ENCODE measurements at regions not wholly inside any gene's neighbourhood (a gene's known extent, or its start where the extent isn't known, plus 50 kb on each side); places are given as distances from the start of the nearest gene placed in this dataset.

GRCh38 chr13:109989686-109990085 is 203.3 kb upstream of the IRS2 start:
- Histone ChIP-seq H3K27ac (replicated peaks; ENCODE audit: low read length) (no peak overlapping the region), H3K27me3 (ENCODE audit: control insufficient read depth in 3 of 3, insufficient read depth in 3 of 3, low read depth in 1 of 3, low read length in 3 of 3) (no peaks in the 10 kb centered on the region), H3K18ac (ENCODE audit: low read length) (no peak overlapping the region), H2AFZ (ENCODE audit: low read length) (no peak overlapping the region), H3K23ac (ENCODE audit: low read depth, low read length, poor library complexity) (no peak overlapping the region), H4K91ac (ENCODE audit: low read depth, low read length, poor library complexity) (no peak overlapping the region), H3K4me1 (ENCODE audit: control insufficient read depth in 2 of 2, insufficient read depth in 1 of 2, low read depth in 1 of 2, low read length in 2 of 2) (peaks cover 0 to 1% of the 10 kb centered on the region in 2 donors), H3K9ac (ENCODE audit: low read depth, low read length, poor library complexity) (no peak overlapping the region), H2BK120ac (ENCODE audit: low read depth, low read length) (no peak overlapping the region), H4K8ac (ENCODE audit: low read depth, low read length) (no peak overlapping the region), H2BK12ac (ENCODE audit: low read length) (no peak overlapping the region), H3K79me1 (ENCODE audit: low read depth, low read length) (no peaks in the 10 kb centered on the region), H2BK15ac (ENCODE audit: low read length) (no peak overlapping the region), H3K4me2 (ENCODE audit: insufficient read depth, low read length, poor library complexity, severe bottlenecking) (no peak overlapping the region), H2BK5ac (ENCODE audit: low read length) (no peak overlapping the region), H3K4ac (ENCODE audit: low read length) (no peak overlapping the region), H3K36me3 (replicated peaks in 1 of 2; ENCODE audit: control insufficient read depth in 2 of 2, insufficient read depth in 2 of 2, low read length in 2 of 2) (no peaks in the 10 kb centered on the region), H3K4me3 (ENCODE audit: low read length in 2 of 2) (no peak overlapping the region), H3K14ac (ENCODE audit: low read length) (no peak overlapping the region), H2AK5ac (ENCODE audit: low read depth, low read length) (no peak overlapping the region), H3K9me3 (replicated peaks in 1 of 2; ENCODE audit: control insufficient read depth in 2 of 2, insufficient read depth in 1 of 2, low read depth in 1 of 2, low read length in 2 of 2) (no peaks in the 10 kb centered on the region)
- DNase-seq (ENCODE audit: low spot score): no peak
- WGBS, 2 donors (ENCODE audit: extremely low coverage in 2 of 2, insufficient read length in 2 of 2, insufficient replicate concordance in 1 of 2): no CpG with 5 or more reads among the region's 3 CpGs

GRCh38 chr13:109989155-109989554 is 202.8 kb upstream of the IRS2 start:
- no peak overlapping the region for H2BK12ac ChIP-seq (ENCODE audit: low read length)
- H3K4me3 ChIP-seq (ENCODE audit: low read length in 2 of 2): no peak overlapping the region
- H3K36me3 ChIP-seq (replicated peaks in 1 of 2; ENCODE audit: control insufficient read depth in 2 of 2, insufficient read depth in 2 of 2, low read length in 2 of 2): no peaks in the 10 kb centered on the region
- no peak overlapping the region for H4K91ac ChIP-seq (ENCODE audit: low read depth, low read length, poor library complexity)
- H3K79me1 ChIP-seq (ENCODE audit: low read depth, low read length): no peaks in the 10 kb centered on the region
- H4K8ac ChIP-seq (ENCODE audit: low read depth, low read length): no peak overlapping the region
- no peak overlapping the region for H3K27ac ChIP-seq (replicated peaks; ENCODE audit: low read length)
- H3K9me3 ChIP-seq (replicated peaks in 1 of 2; ENCODE audit: control insufficient read depth in 2 of 2, insufficient read depth in 1 of 2, low read depth in 1 of 2, low read length in 2 of 2): no peaks in the 10 kb centered on the region
- H2AK5ac ChIP-seq (ENCODE audit: low read depth, low read length): no peak overlapping the region
- no peaks in the 10 kb centered on the region for H3K27me3 ChIP-seq (ENCODE audit: control insufficient read depth in 3 of 3, insufficient read depth in 3 of 3, low read depth in 1 of 3, low read length in 3 of 3)
- peaks cover 0 to 1% of the 10 kb centered on the region in 2 donors for H3K4me1 ChIP-seq (ENCODE audit: control insufficient read depth in 2 of 2, insufficient read depth in 1 of 2, low read depth in 1 of 2, low read length in 2 of 2)
- no peak overlapping the region for H3K4ac ChIP-seq (ENCODE audit: low read length)
- H2BK120ac ChIP-seq (ENCODE audit: low read depth, low read length): no peak overlapping the region
- H3K4me2 ChIP-seq (ENCODE audit: insufficient read depth, low read length, poor library complexity, severe bottlenecking): no peak overlapping the region
- H3K9ac ChIP-seq (ENCODE audit: low read depth, low read length, poor library complexity): no peak overlapping the region
- H2AFZ ChIP-seq (ENCODE audit: low read length): no peak overlapping the region
- no peak overlapping the region for H3K18ac ChIP-seq (ENCODE audit: low read length)
- H2BK15ac ChIP-seq (ENCODE audit: low read length): no peak overlapping the region
- no peak overlapping the region for H3K23ac ChIP-seq (ENCODE audit: low read depth, low read length, poor library complexity)
- DNase-seq (ENCODE audit: low spot score): no peak
- WGBS, 2 donors (ENCODE audit: extremely low coverage in 2 of 2, insufficient read length in 2 of 2, insufficient replicate concordance in 1 of 2): no CpG with 5 or more reads among the region's 4 CpGs
- H2BK5ac ChIP-seq (ENCODE audit: low read length): no peak overlapping the region
- H3K14ac ChIP-seq (ENCODE audit: low read length): no peak overlapping the region

- Histone ChIP-seq H2BK120ac (ENCODE audit: low read depth, low read length) (no peak overlapping the region), H2AK5ac (ENCODE audit: low read depth, low read length) (no peak overlapping the region), H3K4me3 (ENCODE audit: low read length in 2 of 2) (no peak overlapping the region), H3K27me3 (ENCODE audit: control insufficient read depth in 3 of 3, insufficient read depth in 3 of 3, low read depth in 1 of 3, low read length in 3 of 3) (no peaks in the 10 kb centered on the region), H3K4me2 (ENCODE audit: insufficient read depth, low read length, poor library complexity, severe bottlenecking) (no peak overlapping the region), H3K4ac (ENCODE audit: low read length) (no peak overlapping the region), H3K27ac (replicated peaks; ENCODE audit: low read length) (no peak overlapping the region), H3K36me3 (replicated peaks in 1 of 2; ENCODE audit: control insufficient read depth in 2 of 2, insufficient read depth in 2 of 2, low read length in 2 of 2) (no peaks in the 10 kb centered on the region), H3K14ac (ENCODE audit: low read length) (no peak overlapping the region), H2BK12ac (ENCODE audit: low read length) (no peak overlapping the region), H3K4me1 (ENCODE audit: control insufficient read depth in 2 of 2, insufficient read depth in 1 of 2, low read depth in 1 of 2, low read length in 2 of 2) (peaks cover 0 to 1% of the 10 kb centered on the region in 2 donors), H3K18ac (ENCODE audit: low read length) (no peak overlapping the region), H3K23ac (ENCODE audit: low read depth, low read length, poor library complexity) (no peak overlapping the region), H4K91ac (ENCODE audit: low read depth, low read length, poor library complexity) (no peak overlapping the region), H3K9ac (ENCODE audit: low read depth, low read length, poor library complexity) (no peak overlapping the region), H3K9me3 (replicated peaks in 1 of 2; ENCODE audit: control insufficient read depth in 2 of 2, insufficient read depth in 1 of 2, low read depth in 1 of 2, low read length in 2 of 2) (no peaks in the 10 kb centered on the region), H2AFZ (ENCODE audit: low read length) (no peak overlapping the region), H2BK5ac (ENCODE audit: low read length) (no peak overlapping the region), H2BK15ac (ENCODE audit: low read length) (no peak overlapping the region), H3K79me1 (ENCODE audit: low read depth, low read length) (no peaks in the 10 kb centered on the region), H4K8ac (ENCODE audit: low read depth, low read length) (no peak overlapping the region)
- WGBS, 2 donors (ENCODE audit: extremely low coverage in 2 of 2, insufficient read length in 2 of 2, insufficient replicate concordance in 1 of 2): no CpG with 5 or more reads among the region's 1 CpG
- DNase-seq (ENCODE audit: low spot score): no peak
Observed at GRCh38 chr13:109986851-109987250, 200.5 kb upstream of the IRS2 start.

- H3K27ac ChIP-seq (replicated peaks; ENCODE audit: low read length): no peak overlapping the region
- no peak overlapping the region for H2AFZ ChIP-seq (ENCODE audit: low read length)
- H3K23ac ChIP-seq (ENCODE audit: low read depth, low read length, poor library complexity): no peak overlapping the region
- H3K4me2 ChIP-seq (ENCODE audit: insufficient read depth, low read length, poor library complexity, severe bottlenecking): no peak overlapping the region
- H3K14ac ChIP-seq (ENCODE audit: low read length): no peak overlapping the region
- H3K79me1 ChIP-seq (ENCODE audit: low read depth, low read length): no peaks in the 10 kb centered on the region
- no peak overlapping the region for H3K4ac ChIP-seq (ENCODE audit: low read length)
- no peaks in the 10 kb centered on the region for H3K9me3 ChIP-seq (replicated peaks in 1 of 2; ENCODE audit: control insufficient read depth in 2 of 2, insufficient read depth in 1 of 2, low read depth in 1 of 2, low read length in 2 of 2)
- H3K4me3 ChIP-seq (ENCODE audit: low read length in 2 of 2): no peak overlapping the region
- no peak overlapping the region for H3K18ac ChIP-seq (ENCODE audit: low read length)
- no peak overlapping the region for H2BK15ac ChIP-seq (ENCODE audit: low read length)
- no peak overlapping the region for H4K91ac ChIP-seq (ENCODE audit: low read depth, low read length, poor library complexity)
- no peak for DNase-seq (ENCODE audit: low spot score)
- H2BK120ac ChIP-seq (ENCODE audit: low read depth, low read length): no peak overlapping the region
- WGBS, 2 donors (ENCODE audit: extremely low coverage in 2 of 2, insufficient read length in 2 of 2, insufficient replicate concordance in 1 of 2): no CpG with 5 or more reads among the region's 6 CpGs
- H3K36me3 ChIP-seq (replicated peaks in 1 of 2; ENCODE audit: control insufficient read depth in 2 of 2, insufficient read depth in 2 of 2, low read length in 2 of 2): no peaks in the 10 kb centered on the region
- H2AK5ac ChIP-seq (ENCODE audit: low read depth, low read length): no peak overlapping the region
- no peak overlapping the region for H3K9ac ChIP-seq (ENCODE audit: low read depth, low read length, poor library complexity)
- H3K27me3 ChIP-seq (ENCODE audit: control insufficient read depth in 3 of 3, insufficient read depth in 3 of 3, low read depth in 1 of 3, low read length in 3 of 3): no peaks in the 10 kb centered on the region
- H2BK12ac ChIP-seq (ENCODE audit: low read length): no peak overlapping the region
- no peak overlapping the region for H2BK5ac ChIP-seq (ENCODE audit: low read length)
- peaks cover 0 to 1% of the 10 kb centered on the region in 2 donors for H3K4me1 ChIP-seq (ENCODE audit: control insufficient read depth in 2 of 2, insufficient read depth in 1 of 2, low read depth in 1 of 2, low read length in 2 of 2)
- no peak overlapping the region for H4K8ac ChIP-seq (ENCODE audit: low read depth, low read length)
Observed at GRCh38 chr13:109985871-109986450, 199.6 kb upstream of the IRS2 start.
